GM19395 (cell line): ENCODE measurements at regions not wholly inside any gene's neighbourhood (a gene's known extent, or its start where the extent isn't known, plus 50 kb on each side); places are given as distances from the start of the nearest gene placed in this dataset.
"Not testable (repeated sequence)": the region's sequence is repeated elsewhere in the genome, so short reads cannot be mapped to it uniquely, and the experiment has no call there.

Experiments used
- ATAC-seq: cut with Tn5 transposase; IDR thresholded peaks from one replicate; pipeline ENCODE4 v1.9.1; 2021; ENCODE audit warnings: mild to moderate bottlenecking, moderate library complexity; ENCODE audit not compliant: unreplicated experiment

GRCh38 chr2:20499387-20499786 lies 52.5 kb downstream of the RHOB start:
- ATAC-seq, result no peak

GRCh38 chr2:20501974-20502373 lies 55.1 kb downstream of the RHOB start:
- ATAC-seq, result no peak

- ATAC-seq, result not testable (repeated sequence)
These were observed 55.6 kb downstream of the RHOB start for GRCh38 chr2:20502496-20502895.

- no peak for ATAC-seq
These were observed 57.3 kb downstream of the RHOB start for GRCh38 chr2:20504174-20504573.

GRCh38 chr2:20506201-20506685 lies 59.4 kb downstream of the RHOB start:
- ATAC-seq, result no peak

GRCh38 chr2:20507166-20507692 lies 60.4 kb downstream of the RHOB start:
- peak; percentile 99 for ATAC-seq

GRCh38 chr2:20507711-20508110 lies 60.8 kb downstream of the RHOB start:
- no peak for ATAC-seq

- no peak for ATAC-seq
These were observed 62.5 kb downstream of the RHOB start for GRCh38 chr2:20509301-20509769.

GRCh38 chr2:20509770-20510490 lies 63.1 kb downstream of the RHOB start:
- ATAC-seq, result no peak

- ATAC-seq, result no peak
These were observed 64.3 kb downstream of the RHOB start for GRCh38 chr2:20511130-20511529.

GRCh38 chr2:20512061-20512605 lies 65.3 kb downstream of the RHOB start:
- ATAC-seq, result no peak

GRCh38 chr2:20513946-20514345 lies 67.1 kb downstream of the RHOB start:
- no peak for ATAC-seq

GRCh38 chr2:20514596-20515269 lies 67.9 kb downstream of the RHOB start:
- no peak for ATAC-seq

GRCh38 chr2:20515290-20516220 lies 68.7 kb downstream of the RHOB start:
- ATAC-seq, result no peak

GRCh38 chr2:20516291-20516645 lies 69.4 kb downstream of the RHOB start:
- no peak for ATAC-seq

- peak; percentile 96 for ATAC-seq
These were observed 69.9 kb downstream of the RHOB start for GRCh38 chr2:20516646-20517341.

GRCh38 chr2:20519309-20519708 lies 72.4 kb downstream of the RHOB start:
- ATAC-seq, result no peak

GRCh38 chr2:20520128-20520527 lies 73.3 kb downstream of the RHOB start:
- no peak for ATAC-seq

- ATAC-seq, result no peak
These were observed 74.3 kb downstream of the RHOB start for GRCh38 chr2:20521193-20521592.

- no peak for ATAC-seq
These were observed 74.9 kb downstream of the RHOB start for GRCh38 chr2:20521682-20522189.
